ENCODE measurements at regions not wholly inside any gene's neighbourhood (a gene's known extent, or its start where the extent isn't known, plus 50 kb on each side); places are given as distances from the start of the nearest gene placed in this dataset.

DNA sequence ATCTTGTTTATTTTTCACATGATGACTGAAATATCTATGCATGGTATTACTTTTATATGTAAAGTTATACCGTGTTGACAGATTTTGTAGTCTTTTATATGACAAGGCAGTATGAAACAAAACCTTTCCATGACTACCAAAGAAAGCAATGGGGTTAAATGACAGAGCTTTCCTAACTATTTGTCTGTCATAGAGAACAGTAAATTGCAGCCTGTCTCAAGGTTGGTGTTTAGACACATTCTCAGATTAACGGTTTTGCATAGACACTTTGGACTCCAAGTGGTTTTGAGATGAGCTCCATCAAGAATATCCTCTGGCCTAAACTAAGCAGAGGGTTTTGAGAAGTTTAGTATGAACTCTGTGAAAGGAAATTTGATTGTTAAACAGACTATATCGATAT lies 180.7 kb upstream of the TENM3 start:
- Mint-ChIP-seq H3K4me3 (ENCODE audit: unreplicated experiment) (no peak overlapping the region), H3K27ac (ENCODE audit: unreplicated experiment) (peak overlapping the region; percentile 85), H3K4me1 (ENCODE audit: unreplicated experiment) (peaks cover 27% of the 10 kb centered on the region), H3K9me3 (ENCODE audit: unreplicated experiment) (no peaks in the 10 kb centered on the region), H3K36me3 (ENCODE audit: unreplicated experiment) (peaks cover under 1% of the 10 kb centered on the region), H3K27me3 (ENCODE audit: unreplicated experiment) (no peaks in the 10 kb centered on the region)
- DNase-seq (ENCODE audit: extremely low spot score, unreplicated experiment), result no peak
- TF ChIP-seq, protein P1, sequence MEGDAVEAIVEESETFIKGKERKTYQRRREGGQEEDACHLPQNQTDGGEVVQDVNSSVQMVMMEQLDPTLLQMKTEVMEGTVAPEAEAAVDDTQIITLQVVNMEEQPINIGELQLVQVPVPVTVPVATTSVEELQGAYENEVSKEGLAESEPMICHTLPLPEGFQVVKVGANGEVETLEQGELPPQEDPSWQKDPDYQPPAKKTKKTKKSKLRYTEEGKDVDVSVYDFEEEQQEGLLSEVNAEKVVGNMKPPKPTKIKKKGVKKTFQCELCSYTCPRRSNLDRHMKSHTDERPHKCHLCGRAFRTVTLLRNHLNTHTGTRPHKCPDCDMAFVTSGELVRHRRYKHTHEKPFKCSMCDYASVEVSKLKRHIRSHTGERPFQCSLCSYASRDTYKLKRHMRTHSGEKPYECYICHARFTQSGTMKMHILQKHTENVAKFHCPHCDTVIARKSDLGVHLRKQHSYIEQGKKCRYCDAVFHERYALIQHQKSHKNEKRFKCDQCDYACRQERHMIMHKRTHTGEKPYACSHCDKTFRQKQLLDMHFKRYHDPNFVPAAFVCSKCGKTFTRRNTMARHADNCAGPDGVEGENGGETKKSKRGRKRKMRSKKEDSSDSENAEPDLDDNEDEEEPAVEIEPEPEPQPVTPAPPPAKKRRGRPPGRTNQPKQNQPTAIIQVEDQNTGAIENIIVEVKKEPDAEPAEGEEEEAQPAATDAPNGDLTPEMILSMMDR (IDR thresholded peaks at IDR 0.05), result no peak

DNA sequence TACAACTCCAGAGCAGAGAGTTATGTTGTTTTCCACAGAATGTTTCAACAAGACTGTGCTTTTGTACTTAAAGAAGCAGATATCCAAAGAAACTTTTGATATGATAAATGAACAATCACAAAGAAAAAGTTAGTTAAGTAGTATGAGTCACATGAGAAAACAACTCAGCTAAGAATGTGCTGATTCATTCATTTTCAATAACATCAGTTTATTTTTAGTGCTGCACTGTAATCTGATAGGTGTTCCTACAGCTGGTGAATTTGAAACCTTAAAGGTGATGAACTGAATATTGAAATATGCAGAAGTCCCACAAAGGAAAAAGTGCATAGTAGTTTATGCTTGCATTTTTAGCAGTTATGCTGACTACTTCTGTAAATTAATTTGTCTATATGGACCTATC lies 180.3 kb upstream of the TENM3 start:
- Mint-ChIP-seq H3K4me3 (ENCODE audit: unreplicated experiment) (no peak overlapping the region), H3K4me1 (ENCODE audit: unreplicated experiment) (peaks cover 32% of the 10 kb centered on the region), H3K27ac (ENCODE audit: unreplicated experiment) (peak overlapping the region; percentile 85), H3K9me3 (ENCODE audit: unreplicated experiment) (no peaks in the 10 kb centered on the region), H3K36me3 (ENCODE audit: unreplicated experiment) (peaks cover 2% of the 10 kb centered on the region), H3K27me3 (ENCODE audit: unreplicated experiment) (no peaks in the 10 kb centered on the region)
- DNase-seq (ENCODE audit: extremely low spot score, unreplicated experiment), result no peak
- TF ChIP-seq, protein P1 (IDR thresholded peaks at IDR 0.05), result no peak

DNA sequence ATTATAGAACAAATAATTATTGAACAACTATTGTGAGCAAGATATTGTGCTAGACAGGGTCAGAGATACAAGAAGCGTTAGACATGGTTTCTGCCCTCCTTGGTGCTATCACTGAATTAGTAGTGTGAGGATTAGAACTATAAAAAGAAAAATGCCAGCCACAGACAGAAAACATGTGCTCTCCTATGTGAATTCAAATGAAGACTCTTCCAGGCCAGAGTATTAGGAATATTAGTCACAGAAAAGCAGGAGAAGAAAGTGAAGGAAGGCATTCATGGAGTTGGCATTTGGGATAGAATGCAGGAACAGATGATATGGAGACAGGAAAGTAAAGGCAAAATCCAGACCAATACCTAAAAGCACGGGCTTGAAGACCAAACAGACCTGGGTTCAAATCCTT lies 179.6 kb upstream of the TENM3 start:
- peak overlapping the region; percentile 85 for H3K27ac Mint-ChIP-seq (ENCODE audit: unreplicated experiment)
- no peak overlapping the region for H3K4me3 Mint-ChIP-seq (ENCODE audit: unreplicated experiment)
- TF ChIP-seq, protein P1 (IDR thresholded peaks at IDR 0.05), result no peak
- H3K4me1 Mint-ChIP-seq (ENCODE audit: unreplicated experiment), result peaks cover 37% of the 10 kb centered on the region
- peaks cover 2% of the 10 kb centered on the region for H3K36me3 Mint-ChIP-seq (ENCODE audit: unreplicated experiment)
- no peak for DNase-seq (ENCODE audit: extremely low spot score, unreplicated experiment)
- no peaks in the 10 kb centered on the region for H3K9me3 Mint-ChIP-seq (ENCODE audit: unreplicated experiment)
- H3K27me3 Mint-ChIP-seq (ENCODE audit: unreplicated experiment), result no peaks in the 10 kb centered on the region

DNA sequence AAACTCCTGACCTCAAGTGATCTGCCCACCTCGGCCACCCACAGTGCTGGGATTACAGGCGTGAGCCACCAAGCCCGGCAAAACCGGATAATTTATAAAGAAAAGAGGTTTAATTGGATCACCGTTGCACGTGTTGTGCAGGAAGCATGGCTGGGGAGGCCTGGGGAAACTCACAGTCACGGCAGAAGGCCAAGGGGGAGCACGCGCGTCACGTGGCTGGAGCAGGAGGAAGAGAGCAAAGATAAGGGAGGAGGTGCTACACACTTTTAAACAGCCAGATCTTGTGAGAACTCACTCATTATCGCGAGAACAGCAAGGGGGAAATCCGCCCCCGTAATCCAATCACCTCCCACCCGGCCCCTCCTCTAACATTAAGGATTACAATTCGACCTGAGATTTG lies 177.9 kb upstream of the TENM3 start:
- Mint-ChIP-seq H3K9me3 (ENCODE audit: unreplicated experiment) (no peaks in the 10 kb centered on the region), H3K27me3 (ENCODE audit: unreplicated experiment) (no peaks in the 10 kb centered on the region), H3K4me1 (ENCODE audit: unreplicated experiment) (peaks cover 51% of the 10 kb centered on the region), H3K4me3 (ENCODE audit: unreplicated experiment) (no peak overlapping the region), H3K36me3 (ENCODE audit: unreplicated experiment) (peaks cover 2% of the 10 kb centered on the region), H3K27ac (ENCODE audit: unreplicated experiment) (no peak overlapping the region)
- TF ChIP-seq, protein P1 (IDR thresholded peaks at IDR 0.05), result no peak
- DNase-seq (ENCODE audit: extremely low spot score, unreplicated experiment), result no peak

- H3K4me1 Mint-ChIP-seq (ENCODE audit: unreplicated experiment), result peaks cover 51% of the 10 kb centered on the region
- H3K4me3 Mint-ChIP-seq (ENCODE audit: unreplicated experiment), result no peak overlapping the region
- H3K9me3 Mint-ChIP-seq (ENCODE audit: unreplicated experiment), result no peaks in the 10 kb centered on the region
- peaks cover 2% of the 10 kb centered on the region for H3K36me3 Mint-ChIP-seq (ENCODE audit: unreplicated experiment)
- no peak for DNase-seq (ENCODE audit: extremely low spot score, unreplicated experiment)
- no peaks in the 10 kb centered on the region for H3K27me3 Mint-ChIP-seq (ENCODE audit: unreplicated experiment)
- TF ChIP-seq, protein P1 (IDR thresholded peaks at IDR 0.05), result no peak
- H3K27ac Mint-ChIP-seq (ENCODE audit: unreplicated experiment), result no peak overlapping the region
Measured at GRCh38 chr4:182066037-182066436, 177.2 kb upstream of the TENM3 start.

All from osteocyte (in vitro differentiated cells).